SIG-M5 treated with dmso at 0.1 percent for 504 hours (cell line): ENCODE measurements at regions not wholly inside any gene's neighbourhood (a gene's known extent, or its start where the extent isn't known, plus 50 kb on each side); places are given as distances from the start of the nearest gene placed in this dataset.
"Not testable (repeated sequence)": the region's sequence is repeated elsewhere in the genome, so short reads cannot be mapped to it uniquely, and the experiment has no call there.

Experiments
- DNase-seq: peaks from one replicate; lab custom pipeline; 2025; ENCODE audit not compliant: unreplicated experiment; lab: John Stamatoyannopoulos, UW

DNA sequence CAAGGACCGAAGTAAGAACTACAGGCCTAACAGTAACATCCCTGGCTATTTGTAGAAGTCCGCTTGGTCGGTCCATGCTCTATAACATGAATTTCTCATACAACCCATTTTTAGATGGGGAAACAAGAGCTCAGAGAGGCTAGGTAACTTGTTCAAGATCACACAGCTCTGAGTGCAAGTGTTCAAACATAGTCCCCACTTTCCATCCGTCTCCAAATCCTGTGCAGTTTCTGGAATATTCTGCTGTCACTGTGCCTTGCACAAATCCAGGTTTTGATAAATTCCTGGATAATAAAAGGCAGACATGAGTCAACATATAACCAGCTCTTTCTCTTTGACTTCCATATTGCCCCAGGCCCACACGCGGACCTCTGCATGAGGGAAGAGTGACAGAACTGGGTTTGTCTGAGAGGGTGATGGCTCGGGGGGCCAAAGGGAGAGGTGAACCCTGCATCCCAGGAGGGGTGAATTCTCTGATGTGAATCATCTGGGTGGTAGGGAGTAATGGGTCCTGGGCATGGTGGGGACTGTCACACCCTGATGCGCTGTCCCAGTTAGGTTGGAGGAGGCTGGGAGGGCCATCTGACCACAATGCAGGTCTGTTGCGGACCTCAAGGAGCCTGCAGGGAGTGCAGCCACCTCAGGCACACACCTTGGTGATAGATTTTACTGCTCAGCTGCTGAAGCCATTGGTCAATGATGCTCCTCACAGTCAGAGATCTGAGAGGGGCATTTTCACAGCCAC is 162.2 kb downstream of the SMAD6 start:
- no peak for DNase-seq

DNA sequence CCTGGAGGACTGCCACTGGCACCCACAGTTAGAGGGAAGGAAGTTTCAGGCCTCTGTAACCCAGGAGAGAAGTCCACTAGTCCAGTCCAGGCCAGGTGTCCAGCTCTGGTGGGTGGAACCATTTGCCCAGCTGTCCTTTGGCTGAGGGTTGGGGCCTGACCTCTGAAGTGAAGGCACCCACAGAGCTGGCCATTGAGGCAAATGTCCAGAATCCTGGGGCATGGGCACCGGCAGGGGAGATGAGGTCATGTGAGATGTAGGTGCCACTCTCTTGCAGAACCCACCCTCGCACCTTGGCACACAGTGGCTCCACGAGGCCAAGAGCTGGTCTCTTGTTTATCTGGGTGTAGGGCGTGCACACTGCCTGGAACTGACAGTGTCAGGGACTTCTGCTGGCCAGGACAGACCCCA is 162.8 kb downstream of the SMAD6 start:
- DNase-seq, result no peak

DNA sequence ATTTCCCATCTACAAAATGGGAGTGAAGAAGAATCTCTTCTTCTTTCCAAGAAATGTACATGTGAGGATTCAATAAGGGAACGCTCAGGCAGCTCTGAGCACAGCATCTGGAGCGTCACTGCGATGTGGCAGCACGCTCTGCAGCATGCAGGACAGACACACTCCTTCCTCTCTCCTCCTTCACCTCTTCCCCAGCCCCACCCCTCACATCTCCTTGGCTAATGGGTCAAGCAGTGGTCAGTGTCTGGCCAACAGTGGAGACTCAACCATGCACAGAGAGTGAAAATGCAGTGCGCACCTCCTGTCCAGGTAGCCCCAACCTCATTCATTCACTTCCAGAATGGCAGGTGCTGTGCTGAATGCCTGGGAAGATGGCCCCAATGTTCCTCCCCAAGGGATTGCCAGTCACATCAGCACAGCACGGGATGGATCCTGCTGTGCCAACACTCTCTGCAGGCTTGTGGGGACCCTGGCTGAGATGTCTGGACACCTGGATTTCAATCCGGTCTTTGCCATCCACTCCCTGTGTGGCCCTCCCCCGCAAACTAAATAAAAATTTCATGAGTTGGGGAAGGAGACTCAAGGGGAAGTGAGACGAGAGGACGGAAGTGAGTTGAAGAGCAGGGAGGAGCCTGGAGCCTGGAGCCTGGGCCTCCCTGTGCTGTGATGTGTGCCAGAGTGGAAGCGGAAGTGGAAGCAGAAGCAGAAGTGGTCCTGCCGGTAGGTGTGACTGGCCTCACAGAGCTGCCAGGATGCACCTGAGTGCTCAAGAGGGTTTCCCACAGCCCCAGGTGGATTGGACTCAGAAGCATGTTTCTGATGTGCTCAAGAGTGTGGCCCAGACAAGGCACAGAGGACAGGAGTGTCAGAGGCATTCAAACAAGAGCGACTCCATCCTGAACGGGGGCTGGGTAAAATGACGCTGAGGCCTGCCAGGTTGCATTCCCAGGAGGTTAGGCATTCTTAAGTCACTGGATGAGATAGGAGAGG is 163.9 kb downstream of the SMAD6 start:
- DNase-seq, result peak; percentile 95

DNA sequence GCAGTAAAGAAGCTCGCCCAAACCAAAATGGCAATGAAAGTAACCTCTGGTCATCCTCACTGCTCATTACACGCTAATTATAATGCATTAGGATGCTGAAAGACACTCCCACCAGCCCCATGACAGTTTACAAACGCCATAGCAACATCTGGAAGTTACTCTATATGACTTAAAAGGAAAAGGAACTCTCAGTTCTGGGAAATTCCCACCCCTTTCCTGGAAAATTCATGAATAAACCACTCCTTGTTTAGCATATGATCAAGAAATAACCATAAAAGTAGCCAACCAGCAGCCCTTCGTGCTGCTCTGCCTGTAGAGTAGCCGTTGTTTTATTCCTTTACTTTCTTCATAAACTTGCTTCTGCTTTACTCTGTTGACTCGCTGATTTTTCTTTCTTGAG is 164.6 kb downstream of the SMAD6 start:
- DNase-seq, result no peak

DNA sequence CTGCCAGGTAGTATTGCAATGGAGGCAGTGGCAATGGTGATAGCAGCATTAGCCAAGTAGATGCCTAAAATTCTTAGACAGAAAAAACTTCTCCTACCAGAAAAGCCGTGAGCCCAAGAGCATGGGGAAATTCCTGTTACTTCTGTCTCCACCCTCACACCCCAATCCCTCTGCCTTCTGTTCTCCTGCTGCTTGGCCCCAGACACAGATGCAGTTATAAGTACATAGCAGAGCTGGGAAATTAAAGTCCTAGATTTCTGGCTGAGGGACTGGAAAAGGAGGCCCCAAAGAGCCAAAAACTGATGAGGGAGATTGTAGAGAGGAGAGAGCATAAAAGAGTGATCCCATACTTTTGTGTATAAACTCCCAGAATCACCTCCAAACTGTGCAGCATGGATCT is 166.9 kb downstream of the SMAD6 start:
- no peak for DNase-seq

DNA sequence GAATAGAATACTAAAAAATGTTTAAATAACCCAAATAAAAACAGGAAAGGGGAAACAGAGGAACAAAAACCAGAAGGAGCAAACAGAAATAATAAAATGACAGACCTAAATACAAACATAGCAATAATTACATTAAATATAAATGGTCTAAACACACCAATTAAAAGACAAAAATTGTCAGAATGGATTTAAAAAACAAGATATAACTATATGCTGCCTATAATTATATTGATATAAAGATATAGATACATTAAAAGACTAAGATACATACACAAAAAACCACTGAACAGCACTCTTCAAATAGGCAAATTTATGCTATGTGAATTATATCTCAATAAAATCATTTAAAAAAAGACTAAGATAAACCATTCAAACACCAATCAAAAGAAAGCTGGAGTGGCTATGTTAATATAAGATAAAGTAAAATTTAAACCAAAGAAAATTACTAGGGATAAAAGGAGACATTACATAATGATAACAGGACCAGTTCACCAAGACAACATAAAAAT is 168.9 kb downstream of the SMAD6 start:
- DNase-seq, result no peak

DNA sequence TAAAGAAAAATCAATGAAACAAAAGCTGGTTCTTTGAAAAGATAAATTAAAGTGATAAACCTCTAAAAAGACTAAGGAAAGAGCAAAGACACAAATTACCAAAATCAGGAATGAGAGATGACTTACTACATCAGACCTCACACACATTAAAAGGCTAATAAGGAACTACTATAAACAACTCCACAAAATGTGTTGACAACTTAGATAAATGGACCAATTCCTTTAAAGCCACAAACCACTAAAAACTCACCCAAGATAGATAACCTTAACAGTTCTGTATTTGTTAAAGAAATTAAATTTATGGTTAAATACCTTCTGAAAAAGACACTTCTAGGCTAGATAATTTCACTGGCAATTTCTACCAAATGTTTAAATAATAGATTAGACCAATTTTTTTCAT is 170.4 kb downstream of the SMAD6 start:
- no peak for DNase-seq

DNA sequence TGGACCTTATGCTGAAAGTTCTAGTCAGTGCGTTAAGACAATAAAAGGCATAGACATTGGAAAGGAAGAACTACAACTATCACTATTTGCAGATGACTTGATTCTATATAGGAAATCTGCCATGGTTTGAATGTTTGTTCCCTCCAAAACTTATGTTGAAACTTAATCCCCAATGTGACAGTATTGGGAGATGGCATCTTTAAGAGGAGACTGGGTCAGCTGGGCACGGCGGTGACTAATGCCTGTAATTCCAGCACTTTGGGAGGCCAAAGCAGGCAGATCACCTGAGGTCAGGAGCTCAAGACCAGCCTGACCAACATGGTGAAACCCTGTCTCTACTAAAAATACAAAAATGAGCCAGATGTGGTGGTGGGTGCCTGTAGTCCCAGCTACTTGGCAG is 171.3 kb downstream of the SMAD6 start:
- not testable (repeated sequence) for DNase-seq

DNA sequence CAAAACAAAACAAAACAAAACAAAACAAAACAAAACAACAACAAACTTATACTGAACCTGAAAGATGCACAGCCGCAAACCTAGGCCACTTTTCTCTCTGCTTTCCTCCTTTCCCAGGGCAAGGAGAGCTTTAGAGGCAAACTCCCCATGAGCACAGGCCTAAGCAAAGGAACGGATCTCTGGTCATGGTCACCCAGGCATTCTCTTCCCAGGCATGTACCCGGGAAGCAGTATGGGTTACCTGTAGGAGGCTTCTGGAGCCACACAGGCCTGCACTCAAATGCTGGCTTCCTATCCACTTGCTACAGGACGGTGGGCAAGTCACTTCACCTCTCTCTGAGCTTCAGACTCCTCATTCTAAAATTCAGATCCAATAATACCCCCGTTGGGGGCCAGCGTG is 171.8 kb downstream of the SMAD6 start:
- DNase-seq, result no peak

DNA sequence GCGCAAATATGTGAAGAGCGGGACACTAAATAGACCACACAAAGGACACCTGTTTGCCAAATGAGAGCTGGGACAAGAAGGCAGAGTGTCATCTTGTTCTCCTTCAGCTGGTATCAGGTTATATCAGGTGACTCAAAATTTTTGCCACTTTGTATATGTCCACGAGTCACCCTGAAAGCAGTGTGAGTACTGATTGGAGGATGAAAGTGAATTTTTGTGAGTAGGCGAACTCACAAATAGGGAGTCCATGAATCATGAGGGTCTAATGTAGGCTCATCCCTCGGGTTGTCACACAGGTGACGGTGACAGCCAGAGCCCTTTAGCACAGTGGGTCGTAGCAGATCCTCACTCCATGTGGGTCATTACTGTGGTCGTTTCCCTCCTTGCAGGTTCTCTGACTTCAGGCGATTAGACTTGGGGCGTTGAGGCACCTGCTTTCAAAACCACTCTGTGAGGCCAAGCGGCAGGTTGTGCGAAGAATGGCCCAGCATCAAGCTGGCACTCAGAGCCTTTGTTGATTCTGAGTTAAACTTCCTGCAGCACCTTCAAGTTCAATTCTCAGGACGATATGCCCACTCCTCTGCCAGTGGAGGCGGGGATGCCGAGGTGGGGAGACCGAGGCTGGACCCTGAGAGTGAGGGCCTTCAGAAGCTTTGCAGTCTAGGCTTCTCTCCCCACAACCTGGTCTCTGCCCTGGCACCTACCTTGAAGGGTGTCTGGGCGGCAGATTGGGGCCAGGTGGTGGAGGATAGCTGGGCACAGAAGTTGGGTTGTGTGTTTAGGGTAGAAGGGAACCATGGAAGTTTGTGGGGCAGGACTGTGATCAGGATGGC is 173.8 kb downstream of the SMAD6 start:
- no peak for DNase-seq

DNA sequence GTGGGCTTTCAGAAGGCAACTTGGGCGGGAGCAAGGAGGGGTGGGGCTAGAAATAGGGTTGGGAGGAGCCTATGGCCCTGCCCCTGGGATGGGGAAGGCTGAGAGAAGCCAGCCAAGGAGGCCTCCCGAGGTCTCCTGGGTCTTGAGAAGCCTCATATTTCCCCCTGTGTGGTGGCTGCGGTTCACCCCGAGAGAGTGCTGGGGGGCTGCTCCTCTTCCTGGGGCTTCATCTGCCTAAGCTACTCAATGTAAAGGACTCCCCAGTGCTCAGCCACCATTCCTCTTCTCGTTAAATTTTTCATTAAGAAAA is 174.3 kb downstream of the SMAD6 start:
- DNase-seq, result no peak

DNA sequence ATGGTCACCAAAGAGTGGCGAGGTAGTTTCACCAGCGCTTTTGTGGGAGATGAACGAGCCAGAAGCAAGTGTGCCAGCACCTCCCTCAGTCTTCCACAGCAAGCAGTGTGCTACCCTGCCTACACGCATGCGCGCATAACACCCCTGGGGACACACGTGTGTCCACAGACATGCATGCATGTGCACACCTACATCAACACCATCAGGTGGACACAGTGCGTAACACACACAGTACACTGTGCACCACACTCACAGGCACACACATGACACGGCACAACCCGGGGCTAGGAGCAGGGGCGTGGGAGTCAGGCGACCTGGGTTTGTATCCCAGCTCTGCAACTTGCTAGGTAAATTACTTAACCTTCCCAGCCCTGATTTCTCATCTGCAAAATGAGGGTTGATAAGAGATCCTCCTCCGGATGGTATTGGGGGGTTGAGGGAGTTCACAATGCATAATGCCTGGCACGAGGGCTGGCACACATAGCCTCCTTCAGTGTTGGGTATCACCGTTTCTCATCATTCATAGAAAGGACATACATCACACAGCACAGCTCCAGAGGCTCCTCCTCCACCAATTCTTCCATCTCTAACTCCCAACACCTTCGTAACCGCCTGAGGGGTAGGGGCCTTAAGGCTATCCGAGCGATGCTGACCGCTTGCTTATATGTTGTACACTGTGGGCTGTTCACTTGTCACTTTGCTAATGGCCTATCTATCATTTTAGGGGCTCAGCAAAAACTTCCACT is 174.9 kb downstream of the SMAD6 start:
- DNase-seq, result no peak

DNA sequence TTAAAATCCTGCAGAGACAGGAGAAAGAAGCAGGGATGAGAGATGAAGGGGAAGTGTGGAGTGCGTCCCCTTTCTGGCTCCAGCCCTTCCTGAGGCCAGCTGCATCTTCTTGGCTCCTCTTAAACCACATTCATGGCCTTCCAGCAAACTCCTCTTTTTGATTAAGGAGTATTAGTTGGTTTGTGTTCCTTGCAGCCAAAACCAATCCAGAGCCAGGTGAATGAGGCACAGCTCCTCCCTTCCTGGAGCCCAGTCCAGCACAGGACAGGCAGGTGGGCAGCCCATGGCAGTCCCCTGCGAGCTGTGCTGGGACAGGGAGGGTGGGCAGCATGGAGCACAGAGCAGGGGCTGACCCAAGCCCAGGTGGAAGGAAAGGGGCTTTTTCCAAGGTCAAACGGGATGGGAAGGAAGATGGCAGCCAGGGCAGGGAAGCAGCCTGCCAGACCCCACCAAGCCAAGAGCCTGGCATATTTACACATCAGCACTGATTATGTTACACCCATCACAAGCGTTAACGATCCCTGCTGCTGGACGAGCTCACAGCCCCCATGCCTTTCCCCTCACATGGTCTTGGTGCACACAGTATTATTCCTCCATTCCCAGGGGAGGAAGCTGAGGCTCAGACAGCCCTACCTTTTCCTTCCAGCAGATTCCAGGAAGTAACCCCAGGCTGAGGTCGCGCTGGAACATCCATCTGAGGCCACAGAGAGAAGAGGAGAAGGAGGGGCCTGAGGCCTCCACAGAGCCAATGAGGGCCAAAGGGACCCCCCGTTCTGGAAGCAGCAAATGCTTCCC is 175.6 kb downstream of the SMAD6 start:
- DNase-seq, result no peak

DNA sequence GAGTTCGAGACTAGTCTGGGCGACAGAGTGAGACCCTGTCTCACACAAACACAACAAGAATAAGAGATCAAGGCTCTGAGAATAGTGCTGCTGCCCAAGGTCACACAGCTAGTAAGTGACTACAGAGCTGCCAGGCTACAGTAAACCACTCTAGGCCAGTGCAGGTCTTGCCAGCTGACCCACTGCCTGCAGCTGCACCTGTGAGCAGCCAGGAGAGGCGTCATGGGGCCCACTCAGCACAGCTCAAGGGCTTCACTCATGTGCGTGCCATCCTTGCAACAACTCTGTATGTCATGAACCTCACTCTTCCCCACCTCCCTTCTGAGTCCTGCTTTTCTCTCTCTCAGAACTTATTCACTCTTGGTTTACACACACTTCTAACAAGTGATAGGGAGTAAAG is 176.7 kb downstream of the SMAD6 start:
- no peak for DNase-seq

DNA sequence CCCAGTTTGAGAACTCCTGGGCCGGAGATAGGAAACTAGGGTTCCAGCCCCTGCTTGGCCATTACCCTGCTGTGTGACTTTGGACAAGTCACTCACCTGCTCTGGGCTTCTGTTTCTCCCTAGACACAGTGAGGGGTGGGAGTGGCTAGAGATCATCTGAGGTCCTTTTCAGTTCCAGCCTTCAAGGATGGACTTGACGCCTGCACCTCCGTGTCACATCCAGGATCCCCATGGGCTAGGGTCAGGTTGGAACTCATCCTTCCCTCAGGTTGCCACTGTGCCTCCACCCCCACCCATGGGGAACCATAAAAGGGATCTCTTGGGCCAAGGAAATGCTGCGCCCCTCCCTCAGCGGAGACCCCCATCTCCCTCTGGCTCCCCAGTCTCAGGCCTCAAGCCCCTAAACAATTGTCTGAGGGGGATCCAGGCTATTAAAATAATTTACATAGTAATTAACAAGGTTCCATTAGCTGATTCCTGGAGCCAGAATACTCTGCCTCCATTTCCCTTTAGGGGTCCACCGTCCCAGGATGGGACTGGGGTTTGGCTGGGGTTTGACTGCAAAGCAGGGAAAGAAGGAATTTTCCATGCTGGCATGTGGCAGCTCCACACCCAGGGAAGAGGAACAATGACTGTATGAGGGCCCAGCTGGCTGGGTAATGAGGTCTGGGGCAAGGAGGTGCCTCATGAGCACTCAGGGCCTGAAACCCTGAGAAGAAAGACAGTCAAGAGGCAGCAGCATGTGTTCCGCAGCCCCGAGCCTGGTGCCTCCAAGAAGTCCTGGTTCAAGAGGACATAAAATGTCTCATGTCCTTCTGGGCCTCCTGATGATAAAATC is 177.7 kb downstream of the SMAD6 start:
- DNase-seq, result no peak

DNA sequence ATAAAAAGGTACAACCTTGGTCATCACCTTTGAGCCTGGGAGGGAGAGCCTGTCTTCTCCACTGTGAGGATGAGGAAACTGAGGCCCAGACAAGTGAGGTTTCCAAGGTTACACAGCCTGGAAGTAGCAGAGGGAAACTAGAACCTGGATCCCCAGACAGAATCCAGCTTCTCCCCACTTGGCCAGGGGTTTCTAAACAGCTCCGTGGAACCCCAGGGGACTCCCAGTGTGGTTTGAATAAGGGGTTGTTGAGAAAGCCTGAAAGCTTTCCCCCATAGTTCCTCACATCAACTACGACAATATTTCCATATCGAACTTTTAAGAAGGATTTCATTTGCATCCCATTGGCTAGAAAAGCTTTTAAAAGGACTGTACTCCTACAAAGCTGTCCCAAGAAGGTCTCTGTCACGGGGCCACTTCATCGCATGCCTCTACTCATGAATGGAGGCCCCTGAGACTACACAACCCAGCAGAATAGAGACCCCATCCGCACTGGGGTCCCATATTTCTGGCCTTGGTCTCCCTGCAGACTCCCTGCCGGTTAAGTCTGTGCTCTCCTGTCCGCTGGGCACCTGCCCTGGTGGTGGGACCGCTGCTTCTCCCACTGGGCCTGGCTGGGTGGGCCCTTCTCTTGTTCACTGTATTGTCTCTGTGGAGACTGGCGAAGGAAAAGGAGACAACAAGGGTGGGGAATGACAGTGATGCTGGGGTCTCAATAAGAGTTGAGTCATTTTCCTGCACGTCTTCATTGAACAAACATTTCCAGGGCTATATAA is 178.5 kb downstream of the SMAD6 start:
- DNase-seq, result no peak

DNA sequence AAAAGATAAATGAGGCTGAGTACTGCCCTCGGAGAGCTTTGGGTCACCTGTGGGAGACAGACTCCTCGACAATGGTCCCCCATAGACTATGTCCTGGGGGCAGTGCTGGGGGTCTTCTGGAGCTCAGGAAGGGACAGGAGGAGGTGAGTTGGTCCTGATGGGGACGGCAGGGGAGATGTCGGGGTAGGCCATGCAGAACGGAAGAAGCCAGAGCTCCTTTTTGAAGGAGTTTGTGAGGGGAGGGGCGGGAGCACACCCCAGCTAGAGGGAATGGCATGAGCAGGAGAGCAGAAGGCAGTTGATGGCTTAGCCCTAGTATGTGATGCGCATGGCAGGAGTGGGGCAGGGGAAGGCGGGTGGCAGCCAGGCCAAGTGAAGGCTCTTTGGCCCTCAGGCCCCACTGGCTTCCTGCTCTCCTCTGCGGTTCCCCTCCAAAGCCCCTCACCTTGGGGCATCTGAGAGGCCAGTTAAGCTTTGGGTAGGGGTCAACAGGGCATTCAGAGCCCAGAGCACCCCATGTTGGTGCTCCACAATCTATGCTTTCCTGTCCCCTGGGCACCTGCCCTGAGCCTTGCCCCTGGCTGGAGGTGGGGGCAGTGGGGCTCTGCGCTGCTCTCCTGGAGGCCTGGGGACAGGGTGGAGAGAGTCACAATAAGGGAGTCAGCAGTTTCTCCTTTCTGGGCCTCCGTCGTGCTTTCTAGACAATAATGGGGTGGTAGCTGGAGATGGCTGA is 179.3 kb downstream of the SMAD6 start:
- DNase-seq, result no peak
